AG08396 (cell line): ENCODE measurements at regions not wholly inside any gene's neighbourhood (a gene's known extent, or its start where the extent isn't known, plus 50 kb on each side); places are given as distances from the start of the nearest gene placed in this dataset.
"Not testable (repeated sequence)": the region's sequence is repeated elsewhere in the genome, so short reads cannot be mapped to it uniquely, and the experiment has no call there.

Experiments used
- DNase-seq: peaks from one replicate; pipeline ENCODE4 v3.0.0; 2012; ENCODE audit warnings: low spot score, mixed read lengths

DNA sequence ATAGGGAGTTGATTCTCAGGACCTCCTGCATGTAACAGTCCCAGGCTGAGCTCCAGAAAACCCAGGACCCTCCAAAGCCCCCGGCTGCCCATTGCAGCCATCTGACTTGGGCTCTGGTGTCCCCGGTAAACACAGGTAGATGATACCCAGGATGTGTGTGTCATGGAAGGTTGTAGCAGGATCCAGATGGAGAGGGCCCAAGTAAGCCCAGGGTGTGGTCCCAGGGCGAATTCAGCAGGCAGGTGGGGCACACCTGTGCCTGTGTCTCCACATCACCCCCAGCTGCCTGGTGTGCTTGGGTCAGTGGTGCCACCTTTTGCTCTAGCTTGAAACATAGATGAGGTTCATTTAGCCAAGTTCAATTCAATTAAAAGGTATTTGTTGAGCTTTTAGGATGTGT lies 524.1 kb downstream of the GLRX3 start:
- DNase-seq: no peak

DNA sequence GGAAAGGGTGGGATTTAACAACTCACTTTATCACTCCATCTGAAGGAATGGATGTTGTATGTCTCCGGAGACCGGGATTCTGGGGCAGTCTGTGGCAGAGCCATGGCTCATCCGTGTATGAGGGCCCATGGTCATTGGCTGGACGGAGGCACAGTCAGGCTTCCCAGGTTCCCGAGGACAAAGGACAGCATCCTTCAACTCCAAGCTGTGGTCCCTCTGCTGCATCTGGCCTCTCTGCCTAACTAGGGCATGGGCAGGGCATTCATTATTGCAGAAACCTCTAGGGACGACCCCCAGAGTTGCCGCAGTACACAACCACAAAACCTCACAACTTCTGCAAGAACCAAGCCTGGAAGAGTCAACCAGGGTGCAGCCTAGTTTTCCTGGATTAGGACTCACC lies 525.2 kb downstream of the GLRX3 start:
- DNase-seq: no peak

DNA sequence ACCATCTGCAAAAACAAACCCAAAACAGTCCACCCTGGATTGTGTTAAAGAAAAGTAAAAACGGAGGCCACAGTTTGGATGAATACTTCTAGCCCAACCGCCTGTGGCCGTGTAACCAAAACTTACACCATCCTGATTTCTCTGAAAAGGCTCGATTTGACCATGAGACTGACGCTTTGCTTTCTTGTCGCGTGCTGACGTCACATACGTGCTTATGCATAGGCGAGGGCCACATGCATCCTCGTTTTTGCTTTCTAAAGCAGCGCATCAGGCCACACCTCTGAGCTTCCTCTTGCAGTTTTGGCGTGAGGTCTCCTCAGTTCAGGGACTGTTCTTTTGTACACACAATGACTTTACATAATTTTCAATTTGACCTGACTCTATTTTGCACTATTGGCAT lies 526.6 kb downstream of the GLRX3 start:
- no peak for DNase-seq

DNA sequence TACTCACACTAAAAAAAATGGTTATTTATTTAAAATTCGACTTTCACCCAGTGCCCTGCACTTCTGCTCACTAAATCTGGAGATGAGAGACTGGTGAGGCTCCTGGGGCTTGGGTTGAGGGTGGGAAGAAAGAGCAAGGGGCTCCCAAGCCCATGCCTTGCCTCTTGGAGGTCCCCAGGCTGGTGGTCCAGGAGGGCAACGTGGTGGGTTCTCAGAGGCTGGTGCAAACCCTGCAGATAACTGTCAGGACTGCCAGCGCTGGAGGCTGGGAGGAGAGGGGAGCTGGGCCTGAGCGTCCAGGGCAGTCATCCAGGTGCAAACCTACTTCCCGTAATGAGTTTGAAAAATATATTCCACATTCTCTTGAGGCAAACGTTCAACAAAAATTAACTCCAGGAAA lies 528.3 kb downstream of the GLRX3 start:
- no peak for DNase-seq

DNA sequence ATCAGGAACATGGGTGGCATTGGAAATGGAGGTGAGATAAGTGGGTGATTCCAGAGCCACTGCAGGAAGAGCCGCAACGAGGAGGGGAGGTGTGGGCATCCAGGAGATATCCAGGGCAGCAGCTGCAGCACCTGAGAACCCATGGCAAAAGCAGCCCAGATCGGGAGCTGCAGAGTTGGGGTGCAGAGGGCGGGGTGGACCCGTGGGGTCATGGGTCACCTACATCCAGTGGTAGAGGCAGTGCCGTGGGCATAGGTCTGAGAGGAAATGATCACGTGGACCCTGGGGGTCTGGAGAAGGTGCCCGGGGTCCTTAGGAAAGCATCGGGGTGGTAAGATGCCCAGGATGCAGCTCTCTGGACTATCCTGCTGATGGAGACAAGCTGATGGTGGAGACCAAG lies 530.0 kb downstream of the GLRX3 start:
- DNase-seq: no peak

DNA sequence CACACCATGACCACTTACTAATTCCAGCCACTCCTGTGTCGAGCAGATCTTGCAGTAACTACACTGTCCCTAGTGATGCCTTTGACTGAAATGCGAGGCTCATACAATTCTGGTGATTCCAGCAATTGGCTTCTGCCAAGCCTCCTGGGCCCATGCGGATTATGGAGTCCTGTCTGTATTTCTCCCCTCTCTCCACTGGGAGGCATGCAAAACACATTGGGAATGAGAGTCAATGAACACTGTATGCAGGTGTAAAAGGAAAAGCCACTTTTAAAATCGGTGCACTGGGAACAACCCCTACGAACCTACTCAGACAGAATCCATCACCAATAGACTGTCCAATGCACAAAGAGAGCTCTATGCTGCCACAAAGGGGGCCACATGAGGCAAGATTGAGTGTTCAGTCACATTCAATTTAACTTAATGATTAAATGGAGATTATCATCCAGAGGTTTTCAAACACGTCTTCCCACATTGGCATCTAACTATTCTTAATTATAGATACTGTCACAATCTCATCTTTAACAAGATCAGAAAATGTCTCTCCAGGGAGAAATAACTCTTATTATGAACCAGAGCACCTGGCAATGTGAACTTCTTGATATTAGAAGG lies 550.6 kb downstream of the GLRX3 start:
- DNase-seq: no peak

DNA sequence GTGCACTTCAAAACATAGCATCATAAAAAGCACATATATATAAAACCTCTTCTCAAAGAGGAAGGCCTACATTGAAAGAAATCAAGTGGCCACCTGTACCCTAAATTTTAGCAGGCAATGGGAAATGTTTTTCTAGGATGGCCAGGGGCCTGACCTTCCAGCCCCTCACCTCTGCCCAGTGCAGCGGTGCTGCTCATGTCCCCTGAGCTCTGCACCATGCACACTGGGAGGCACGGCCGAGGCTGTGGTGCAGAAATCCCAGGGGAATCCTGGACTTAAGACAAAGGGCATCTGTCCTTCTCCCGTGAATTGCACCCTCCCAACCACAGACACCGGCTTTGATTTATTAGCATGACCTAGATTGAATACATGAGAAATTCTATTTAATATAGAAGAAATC lies 551.4 kb downstream of the GLRX3 start:
- DNase-seq: no peak

DNA sequence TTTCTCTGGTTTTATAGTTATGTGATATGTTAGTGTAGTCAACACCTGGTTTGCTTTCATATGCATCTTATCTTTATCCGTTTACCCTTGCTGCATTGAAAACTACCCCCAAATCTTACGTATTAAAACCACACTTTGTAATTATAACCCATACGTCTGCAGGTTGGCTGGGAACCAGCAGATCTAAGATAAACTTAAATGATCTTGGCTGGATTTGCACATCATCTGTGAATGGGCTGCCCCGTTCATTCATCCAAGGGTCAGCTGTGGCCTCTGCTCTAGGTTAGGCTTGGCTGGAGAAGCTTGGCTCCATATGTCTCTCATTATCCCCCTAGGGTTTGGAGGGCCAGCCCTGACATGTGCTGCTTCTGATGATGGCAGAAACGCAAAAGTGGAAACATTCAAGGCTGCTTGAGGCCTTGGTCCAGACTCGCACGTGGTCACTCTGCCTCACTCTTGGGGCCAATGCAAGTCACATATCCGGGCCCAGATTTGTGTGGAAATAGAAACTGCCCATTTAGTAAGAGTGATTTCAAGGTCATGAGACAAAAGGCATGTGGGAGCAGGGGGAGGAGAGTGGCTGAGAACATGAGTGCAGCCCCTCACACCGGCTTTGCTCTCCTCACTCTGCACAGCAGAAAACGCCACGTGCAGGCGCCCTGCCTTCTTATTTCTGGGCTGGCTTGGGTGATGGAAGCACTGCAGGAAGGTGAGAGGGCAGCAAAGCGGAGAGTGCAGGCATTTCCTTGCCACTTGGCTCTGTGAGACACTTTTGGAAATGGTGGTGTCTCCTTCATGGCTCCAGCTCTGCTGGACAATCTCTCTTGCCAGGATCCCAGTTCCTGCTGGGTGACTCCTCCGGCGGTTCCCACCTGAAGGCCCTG lies 553.8 kb downstream of the GLRX3 start:
- no peak for DNase-seq

DNA sequence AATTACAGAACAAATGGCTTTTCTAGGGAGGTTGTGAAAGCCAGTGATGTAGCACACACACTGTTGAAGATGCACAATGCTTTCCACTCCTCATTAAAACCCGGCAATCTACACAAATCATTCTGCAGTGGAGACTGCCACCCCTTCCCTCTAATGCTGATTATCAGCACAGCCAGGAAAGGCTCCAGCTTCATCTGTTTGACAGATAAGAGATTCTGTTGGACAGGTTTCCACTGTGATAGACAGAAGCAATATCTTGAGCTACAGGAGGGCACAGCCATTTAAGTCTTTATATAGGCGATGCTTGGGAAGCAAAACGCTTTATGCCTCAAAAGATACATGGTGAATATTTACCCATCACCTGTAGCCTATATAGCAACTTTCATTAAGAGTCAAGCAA lies 555.6 kb downstream of the GLRX3 start:
- no peak for DNase-seq

DNA sequence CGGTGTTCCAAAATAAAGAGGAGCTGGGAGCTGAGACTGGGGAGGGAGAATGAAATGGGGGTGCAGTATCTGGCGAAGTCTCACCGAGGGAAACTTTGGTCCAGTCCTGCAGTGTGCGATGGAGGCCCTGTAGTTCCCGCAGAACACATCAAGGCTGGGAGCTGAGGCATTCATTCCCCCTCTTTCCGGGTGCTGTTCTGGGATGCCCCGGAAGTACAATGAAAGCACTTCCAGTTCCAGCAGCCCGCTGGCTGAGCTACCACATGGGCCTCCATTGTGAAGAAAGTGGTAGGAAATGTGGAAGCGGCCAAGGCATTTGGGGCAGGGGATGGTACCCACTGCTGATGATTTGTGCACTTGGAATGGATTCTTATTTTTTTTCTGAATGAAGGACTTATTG lies 560.7 kb downstream of the GLRX3 start:
- no peak for DNase-seq

DNA sequence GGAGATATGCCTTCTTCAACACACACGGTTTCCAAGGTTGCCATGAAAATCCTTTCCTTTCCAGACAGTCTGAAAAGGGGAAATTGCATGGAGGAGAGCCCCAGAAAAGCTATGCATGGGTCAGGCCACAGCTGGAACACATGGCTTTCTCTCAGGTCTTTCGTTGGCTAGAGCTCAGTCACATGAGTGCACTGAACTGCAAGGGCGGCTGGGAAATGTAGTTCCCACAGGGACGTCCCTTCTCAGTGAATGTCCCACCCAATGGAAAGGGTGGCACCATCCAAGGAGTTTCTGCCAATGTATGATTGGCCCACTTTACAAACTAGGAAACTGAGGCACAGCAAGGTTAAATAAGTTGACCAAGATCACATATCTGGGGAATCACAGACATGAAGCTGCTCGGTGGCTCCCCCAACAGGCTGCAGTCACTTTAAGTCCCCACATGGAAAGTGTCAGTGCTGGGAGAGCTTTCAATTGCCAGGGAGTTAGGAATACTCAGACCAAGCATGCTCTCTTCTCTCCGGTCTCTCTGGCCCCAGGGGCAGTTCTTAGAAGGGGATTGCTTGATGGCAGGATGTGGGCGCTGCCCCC lies 571.3 kb downstream of the GLRX3 start:
- DNase-seq: no peak

DNA sequence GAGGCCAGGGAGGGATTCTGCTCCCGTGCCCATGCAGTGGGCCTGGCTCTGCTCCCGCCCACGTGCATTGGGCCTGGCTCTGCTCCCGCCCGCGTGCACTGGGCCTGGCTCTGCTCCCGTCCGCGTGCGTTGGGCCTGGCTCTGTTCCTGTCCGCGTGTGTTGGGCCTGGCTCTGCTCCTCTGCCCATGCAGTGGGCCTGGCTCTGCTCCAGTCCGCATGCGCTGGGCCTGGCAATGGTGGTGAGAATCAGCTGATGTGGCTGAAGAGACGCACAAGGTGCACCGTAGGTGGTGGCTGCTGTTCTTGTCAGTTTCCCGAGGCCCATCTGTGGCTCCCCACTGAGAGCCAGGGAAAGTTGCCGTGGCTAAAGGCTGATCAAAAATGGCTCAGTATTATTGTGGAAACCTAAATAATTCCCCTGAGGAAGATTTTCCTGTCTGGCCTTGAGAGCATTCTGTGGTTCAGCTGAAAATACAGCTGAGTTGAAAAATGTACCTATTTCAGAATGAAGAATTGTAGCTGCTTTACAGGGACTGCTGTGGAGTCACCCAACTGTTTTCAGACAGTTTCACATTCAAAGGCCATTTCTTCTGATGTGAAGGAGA lies 572.4 kb downstream of the GLRX3 start:
- no peak for DNase-seq

DNA sequence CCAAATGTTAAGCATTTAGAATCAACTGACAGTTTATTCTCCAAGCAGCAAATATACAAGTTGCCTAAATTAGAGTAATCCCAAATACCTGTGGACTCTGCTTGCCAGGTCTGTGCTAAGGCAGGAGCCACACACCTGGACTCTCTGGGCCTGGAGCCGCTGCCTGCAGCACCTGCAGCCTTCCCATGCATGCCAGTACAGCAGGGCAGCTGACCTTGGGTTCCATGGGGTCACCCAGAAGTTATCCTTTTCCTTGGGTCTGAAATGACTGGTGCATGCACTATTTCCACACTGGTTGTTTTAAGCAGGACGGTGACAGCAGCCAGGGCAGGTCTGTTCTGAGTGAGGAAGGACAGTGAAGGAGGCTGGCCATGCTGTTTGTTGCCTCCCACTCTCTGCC lies 573.2 kb downstream of the GLRX3 start:
- no peak for DNase-seq

DNA sequence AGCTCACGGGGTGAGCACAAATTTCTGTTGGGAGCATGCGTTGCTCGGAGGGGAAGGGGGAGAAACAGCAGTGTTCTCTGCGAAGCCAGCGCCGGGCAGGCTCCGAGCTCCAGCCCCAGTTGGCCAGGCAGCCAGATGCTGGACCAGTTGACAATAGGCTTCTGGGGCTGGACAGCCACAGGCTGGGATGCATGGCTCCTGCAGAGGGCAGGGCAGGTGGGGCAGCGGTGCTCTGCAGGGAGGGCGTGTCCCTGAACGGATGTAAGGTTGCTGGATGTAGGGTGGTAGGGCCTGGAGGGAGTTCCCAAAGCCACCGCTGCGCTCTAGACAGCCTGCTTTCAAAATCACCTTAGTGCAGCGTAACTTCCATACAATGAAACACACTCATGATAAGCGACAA lies 574.9 kb downstream of the GLRX3 start:
- no peak for DNase-seq

DNA sequence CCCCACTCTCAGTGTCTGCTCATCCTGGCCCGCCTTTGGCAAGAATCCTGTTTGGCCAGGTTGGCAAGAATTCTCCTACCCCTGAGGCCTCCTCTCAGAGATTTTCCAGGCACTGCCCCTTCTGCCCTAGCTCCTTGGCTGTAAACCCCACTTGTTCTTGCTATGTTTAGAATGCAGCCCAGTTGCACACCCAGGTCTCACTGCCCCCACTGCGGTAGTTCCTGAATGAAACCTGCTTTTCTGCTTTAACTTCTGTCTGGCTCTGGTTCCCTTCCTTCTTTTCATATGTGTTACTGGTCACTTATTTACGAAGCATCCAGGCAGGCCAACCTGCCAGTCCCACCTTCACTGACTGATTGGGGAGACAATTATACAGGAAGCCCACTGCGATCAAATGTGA lies 576.9 kb downstream of the GLRX3 start:
- DNase-seq: no peak

DNA sequence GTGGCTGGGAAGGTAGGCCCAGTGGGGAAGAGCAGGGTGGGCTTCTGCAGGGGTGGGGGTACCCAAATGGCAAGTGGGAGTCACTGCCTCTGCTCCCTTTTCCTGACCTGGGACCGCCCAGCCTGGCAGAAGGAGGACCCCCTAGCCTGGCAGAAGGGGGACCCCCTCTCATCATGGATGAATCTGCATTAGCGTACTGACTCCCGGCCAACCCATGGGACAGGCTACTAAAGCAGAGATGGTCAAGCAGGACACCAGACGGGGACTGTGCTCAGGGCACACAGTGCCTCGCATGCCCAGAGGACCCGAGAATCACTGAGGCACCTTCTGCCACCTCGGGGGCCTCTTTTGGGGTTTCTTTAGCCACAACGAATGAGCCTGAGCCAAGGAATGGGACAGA lies 577.5 kb downstream of the GLRX3 start:
- DNase-seq: no peak

DNA sequence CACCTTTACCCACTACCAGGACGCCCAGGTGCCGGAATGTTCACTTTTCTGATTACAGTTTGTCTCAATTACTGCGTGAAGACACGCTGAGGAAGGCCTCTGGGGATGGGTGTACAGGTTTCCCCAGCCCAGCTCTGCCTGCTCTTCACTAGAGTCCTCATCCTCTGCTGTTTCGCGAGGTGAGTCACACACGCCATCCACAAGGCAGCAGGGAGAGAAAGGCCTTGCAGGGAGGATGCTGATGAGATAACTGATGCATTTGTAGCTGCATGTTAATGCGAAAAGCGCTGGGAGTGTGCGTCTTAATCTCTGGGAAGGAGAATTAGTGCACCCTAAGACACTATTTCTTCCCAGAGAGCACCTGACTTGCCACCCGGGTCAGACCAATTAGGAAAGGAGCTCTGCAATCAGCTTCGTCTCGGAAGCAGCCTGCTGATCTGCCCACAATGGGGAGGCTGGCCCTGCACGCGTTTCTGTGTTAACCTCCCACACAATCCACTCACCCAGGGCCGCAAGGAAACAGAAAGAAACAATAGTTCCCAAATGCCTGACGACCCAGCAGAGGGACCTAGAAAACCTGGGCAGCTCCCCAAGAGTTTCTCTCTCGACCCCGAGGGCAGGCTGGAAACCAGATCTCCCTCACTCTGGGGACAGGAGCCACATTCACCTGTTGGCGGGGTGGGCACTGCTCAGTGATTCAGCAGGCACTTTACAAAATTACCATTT lies 578.7 kb downstream of the GLRX3 start:
- DNase-seq: no peak

DNA sequence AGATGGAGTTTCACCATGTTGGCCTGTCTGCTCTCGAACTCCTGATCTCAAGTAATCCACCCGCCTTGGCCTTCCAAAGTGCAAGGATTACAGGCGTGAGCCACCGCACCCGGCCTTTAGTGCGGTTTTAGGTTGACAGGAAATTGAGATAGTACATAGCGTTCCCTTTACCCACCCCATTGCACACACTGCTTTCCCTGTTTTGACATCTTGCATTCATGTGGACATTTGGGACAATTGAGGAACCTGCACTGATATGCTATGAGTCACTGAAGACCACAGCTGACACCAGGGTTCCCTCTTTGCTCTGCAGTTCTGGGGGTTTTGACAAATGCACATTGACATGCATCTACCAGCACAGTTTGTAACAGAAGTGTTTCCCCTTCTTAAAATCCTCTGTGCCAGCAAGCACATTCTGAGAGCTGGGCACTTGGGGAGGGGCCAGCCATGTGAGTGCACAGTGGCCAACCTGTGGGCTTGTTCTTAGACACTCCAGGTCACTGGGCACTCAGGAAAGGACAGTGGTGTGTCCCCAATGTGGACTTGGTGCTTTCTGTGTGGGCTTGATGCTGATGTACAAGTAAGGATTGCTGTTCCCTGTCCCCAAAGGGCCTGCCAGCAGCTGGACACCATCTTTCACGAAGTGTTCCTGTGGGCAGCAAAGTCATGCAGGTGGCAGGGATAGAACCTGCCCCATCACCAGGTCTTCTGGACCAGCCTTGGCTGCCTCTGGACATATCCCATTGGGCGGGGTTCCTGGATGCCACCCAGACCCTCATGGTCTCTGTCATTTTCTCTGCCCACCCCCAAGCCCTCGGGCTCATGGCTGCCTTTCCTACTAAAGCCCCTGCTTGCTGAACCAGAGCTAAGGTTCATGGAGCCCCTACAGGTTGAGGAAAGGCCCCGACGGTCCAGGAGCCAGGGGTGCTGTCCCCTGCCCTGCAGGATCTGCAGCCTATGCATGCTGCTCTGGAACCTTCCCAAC lies 579.8 kb downstream of the GLRX3 start:
- DNase-seq: no peak

DNA sequence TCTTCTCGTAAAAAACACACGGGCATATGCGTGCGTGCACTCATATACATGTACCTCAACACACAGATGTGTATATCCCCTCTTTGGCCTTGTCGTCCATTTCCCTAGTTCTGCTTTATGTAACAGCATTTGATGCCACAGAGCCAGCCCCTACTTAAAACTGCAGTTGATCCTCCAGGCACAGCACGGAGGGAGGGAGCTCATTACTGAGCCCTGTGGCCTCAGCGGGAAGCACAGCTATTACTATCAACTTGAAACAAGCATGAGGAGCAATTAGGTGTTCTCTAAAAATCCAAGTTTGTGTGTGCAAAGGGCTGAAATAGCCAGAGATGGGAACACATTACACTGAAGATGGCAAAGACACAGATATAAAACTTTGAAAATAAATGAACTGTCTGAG lies 580.9 kb downstream of the GLRX3 start:
- no peak for DNase-seq

DNA sequence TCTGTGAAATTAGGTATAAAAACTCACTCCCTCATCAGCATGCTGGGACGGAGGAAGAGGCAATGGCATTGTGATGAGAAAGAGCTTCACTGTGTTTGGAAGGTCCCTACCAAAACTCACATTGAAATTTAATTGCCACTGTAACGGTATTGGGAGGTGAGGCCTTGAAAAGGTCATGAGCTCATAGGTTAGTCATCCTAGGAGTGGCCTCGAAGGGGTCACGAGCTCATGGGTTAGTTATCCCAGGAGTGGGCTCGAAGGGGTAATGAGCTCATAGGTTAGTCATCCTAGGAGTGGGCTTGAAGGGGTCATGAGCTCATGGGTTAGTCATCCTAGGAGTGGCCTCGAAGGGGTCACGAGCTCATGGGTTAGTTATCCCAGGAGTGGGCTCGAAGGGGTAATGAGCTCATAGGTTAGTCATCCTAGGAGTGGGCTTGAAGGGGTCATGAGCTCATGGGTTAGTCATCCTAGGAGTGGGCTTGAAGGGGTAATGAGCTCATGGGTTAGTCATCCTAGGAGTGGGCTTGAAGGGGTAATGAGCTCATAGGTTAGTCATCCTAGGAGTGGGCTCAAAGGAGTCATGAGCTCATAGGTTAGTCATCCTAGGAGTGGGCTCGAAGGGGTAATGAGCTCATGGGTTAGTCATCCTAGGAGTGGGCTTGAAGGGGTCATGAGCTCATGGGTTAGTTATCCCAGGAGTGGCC lies 582.7 kb downstream of the GLRX3 start:
- not testable (repeated sequence) for DNase-seq

DNA sequence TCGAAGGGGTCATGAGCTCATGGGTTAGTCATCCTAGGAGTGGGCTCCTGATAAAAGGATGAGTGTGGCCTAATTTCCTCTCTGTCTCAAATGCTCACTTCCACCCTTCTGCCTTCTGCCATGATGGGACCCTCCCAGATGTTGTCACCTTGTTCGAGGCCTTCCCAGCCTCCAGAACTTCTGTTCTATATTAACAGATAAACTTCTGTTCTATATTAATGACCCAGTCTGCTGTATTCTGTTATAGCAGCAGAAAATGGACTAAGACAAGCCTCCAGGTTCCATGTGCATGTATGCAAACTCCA lies 583.2 kb downstream of the GLRX3 start:
- DNase-seq: no peak
